ENCODE measurements at regions not wholly inside any gene's neighbourhood (a gene's known extent, or its start where the extent isn't known, plus 50 kb on each side); places are given as distances from the start of the nearest gene placed in this dataset.
"Not testable (repeated sequence)": the region's sequence is repeated elsewhere in the genome, so short reads cannot be mapped to it uniquely, and the experiment has no call there.

GRCh38 chr7:85261336-85261735 is 74.5 kb upstream of the SEMA3D start:
- H3K4me3 ChIP-seq: no peak overlapping the region
- H3K27me3 ChIP-seq: no peaks in the 10 kb centered on the region
- H3K9me3 ChIP-seq: no peaks in the 10 kb centered on the region
- TF ChIP-seq CTCF (IDR thresholded peaks at IDR 0.05): no peak
- intact Hi-C loops (cut with DNase I; ENCODE audit: low total_unique reads): no loop called here
- no peaks in the 10 kb centered on the region for H3K36me3 ChIP-seq
- H3K4me1 ChIP-seq: peaks cover 0 to 6% (median 0%) of the 10 kb centered on the region in 4 donors
- DNase-seq: no peak
- H3K27ac ChIP-seq: no peak overlapping the region

- H3K9me3 ChIP-seq; H3K4me1 ChIP-seq; H3K36me3 ChIP-seq; H3K27ac ChIP-seq; intact Hi-C loops (cut with DNase I; ENCODE audit: low total_unique reads); DNase-seq; H3K4me3 ChIP-seq; H3K27me3 ChIP-seq: not testable (repeated sequence)
Observed at GRCh38 chr7:85249787-85250186, 62.9 kb upstream of the SEMA3D start.

- Histone ChIP-seq H3K27ac (no peak overlapping the region), H3K4me1 (no peaks in the 10 kb centered on the region), H3K36me3 (no peaks in the 10 kb centered on the region), H3K27me3 (no peaks in the 10 kb centered on the region), H3K4me3 (no peak overlapping the region), H3K9me3 (no peaks in the 10 kb centered on the region)
- intact Hi-C loops (cut with DNase I; ENCODE audit: low total_unique reads): no loop called here
- no peak for TF ChIP-seq CTCF (IDR thresholded peaks at IDR 0.05)
- DNase-seq: no peak
Observed at GRCh38 chr7:85239109-85239508, 52.3 kb upstream of the SEMA3D start.

- no peaks in the 10 kb centered on the region for H3K27me3 ChIP-seq
Observed at GRCh38 chr7:85237721-85238120, 50.9 kb upstream of the SEMA3D start.

More at GRCh38 chr7:85237721-85238120, 50.9 kb upstream of the SEMA3D start:
- H3K4me3 ChIP-seq: no peak overlapping the region
- intact Hi-C loops (cut with DNase I; ENCODE audit: low total_unique reads): no loop called here
- H3K36me3 ChIP-seq: no peaks in the 10 kb centered on the region
- no peaks in the 10 kb centered on the region for H3K4me1 ChIP-seq
- no peak overlapping the region for H3K27ac ChIP-seq
- no peak for TF ChIP-seq CTCF (IDR thresholded peaks at IDR 0.05)
- no peak for DNase-seq
- H3K9me3 ChIP-seq: no peaks in the 10 kb centered on the region
